Skeletal muscle tissue (tissue), 3 donors: ENCODE measurements at regions not wholly inside any gene's neighbourhood (a gene's known extent, or its start where the extent isn't known, plus 50 kb on each side); places are given as distances from the start of the nearest gene placed in this dataset.

ENCODE experiments used
- H3K27ac ChIP-seq: one replicate; pipeline ENCODE4 v1.7.0; 2013; ENCODE audit warnings: mild to moderate bottlenecking, low read depth, low read length, inconsistent platforms
- H3K27me3 ChIP-seq, 3 donors: one replicate each; pipeline ENCODE4 v1.7.0; 2013; ENCODE audit warnings: low read length in 3 of 3; ENCODE audit not compliant: control insufficient read depth in 3 of 3, insufficient read depth in 3 of 3
- H3K36me3 ChIP-seq, 3 donors: one replicate each; pipeline ENCODE4 v1.7.0; 2013; ENCODE audit warnings: low read length in 3 of 3; ENCODE audit not compliant: control insufficient read depth in 3 of 3, insufficient read depth in 3 of 3
- H3K4me1 ChIP-seq, 3 donors: one replicate each; pipeline ENCODE4 v1.7.0; 2013; ENCODE audit warnings: low read length in 3 of 3, mild to moderate bottlenecking in 3 of 3; ENCODE audit not compliant: control insufficient read depth in 3 of 3, insufficient read depth in 3 of 3
- H3K4me3 ChIP-seq, 3 donors: one replicate each; pipeline ENCODE4 v1.7.0; 2013; ENCODE audit warnings: low read length in 3 of 3
- H3K9ac ChIP-seq, 3 donors: one replicate each; pipeline ENCODE4 v1.7.0; 2013; ENCODE audit warnings: low read length in 3 of 3, mild to moderate bottlenecking in 3 of 3, moderate library complexity in 2 of 3, low read depth in 1 of 3
- H3K9me3 ChIP-seq, 3 donors: one replicate each; pipeline ENCODE4 v1.7.0; 2013; ENCODE audit warnings: low read length in 3 of 3; ENCODE audit not compliant: control insufficient read depth in 3 of 3
- donor health status: Osteomylitis.

DNA sequence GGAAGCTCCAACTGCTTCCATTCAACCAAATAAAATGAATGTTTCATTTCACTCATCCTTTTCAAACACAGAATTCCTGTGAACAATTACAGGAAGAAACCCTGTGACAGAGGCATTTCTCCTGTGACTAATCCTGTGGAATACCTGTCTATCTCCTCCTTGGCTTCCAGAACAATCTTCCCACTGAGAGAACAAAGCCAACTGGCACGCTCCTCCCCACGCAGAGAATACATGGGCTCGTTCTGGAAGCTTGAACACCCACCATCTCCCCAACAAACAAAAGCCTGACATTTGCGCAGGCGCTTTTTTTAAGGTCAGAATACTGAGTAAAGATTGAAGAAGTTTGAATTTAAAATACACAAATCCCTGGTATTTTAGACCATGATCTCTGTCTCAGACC is 104.7 kb upstream of the SLC66A3 start:
- Histone ChIP-seq H3K9ac (no peak overlapping the region), H3K27ac (no peak overlapping the region), H3K9me3 (no peaks in the 10 kb centered on the region), H3K36me3 (no peaks in the 10 kb centered on the region), H3K4me3 (no peak overlapping the region), H3K27me3 (peaks cover 0 to 5% (median 0%) of the 10 kb centered on the region in 3 donors), H3K4me1 (no peaks in the 10 kb centered on the region)

DNA sequence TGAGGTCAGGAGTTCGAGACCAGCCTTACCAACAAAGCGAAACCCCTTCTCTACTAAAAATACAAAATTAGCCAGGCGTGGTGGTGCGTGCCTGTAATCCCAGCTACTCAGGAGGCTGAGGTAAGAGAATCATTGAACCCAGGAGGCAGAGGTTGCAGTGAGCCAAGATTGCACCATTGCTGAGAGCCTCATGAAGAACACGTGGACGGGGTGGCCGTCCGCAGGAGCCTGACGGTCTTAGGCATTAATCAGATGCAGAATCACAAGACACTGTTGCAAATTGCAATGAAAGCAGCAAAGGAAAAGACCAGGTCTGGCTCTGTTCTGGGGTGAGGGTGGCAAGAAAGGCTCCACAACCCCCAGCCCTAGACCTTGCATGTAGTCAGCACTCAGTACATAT is 104.0 kb upstream of the SLC66A3 start:
- no peak overlapping the region for H3K4me3 ChIP-seq
- no peak overlapping the region for H3K27ac ChIP-seq
- no peaks in the 10 kb centered on the region for H3K36me3 ChIP-seq
- H3K4me1 ChIP-seq: no peaks in the 10 kb centered on the region
- no peak overlapping the region for H3K9ac ChIP-seq
- H3K27me3 ChIP-seq: peaks cover 0 to 5% (median 0%) of the 10 kb centered on the region in 3 donors
- no peaks in the 10 kb centered on the region for H3K9me3 ChIP-seq

DNA sequence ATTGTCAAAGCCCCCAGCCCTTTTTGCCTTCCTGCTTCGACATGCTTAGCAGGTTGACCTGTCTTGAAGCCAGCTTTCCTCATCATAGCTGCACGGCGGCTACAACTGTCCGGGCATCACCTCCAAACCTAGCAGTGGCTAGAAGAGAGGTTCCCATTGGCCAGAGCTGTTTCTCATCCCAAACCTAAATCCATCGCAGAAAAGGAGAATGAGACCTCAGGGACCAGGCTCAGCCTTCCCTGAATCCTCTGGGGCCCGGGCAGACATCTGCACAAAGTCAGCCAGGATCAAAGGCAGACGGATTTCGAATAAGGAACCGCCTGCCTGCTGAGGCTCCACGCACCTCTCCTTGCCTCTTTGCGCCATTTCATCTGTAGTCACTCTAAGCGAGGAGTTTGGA is 101.7 kb upstream of the SLC66A3 start:
- peaks cover 0 to 5% (median 0%) of the 10 kb centered on the region in 3 donors for H3K27me3 ChIP-seq
- no peak overlapping the region for H3K27ac ChIP-seq
- H3K4me1 ChIP-seq: no peaks in the 10 kb centered on the region
- no peak overlapping the region for H3K9ac ChIP-seq
- H3K36me3 ChIP-seq: no peaks in the 10 kb centered on the region
- H3K9me3 ChIP-seq: no peaks in the 10 kb centered on the region
- H3K4me3 ChIP-seq: no peak overlapping the region

DNA sequence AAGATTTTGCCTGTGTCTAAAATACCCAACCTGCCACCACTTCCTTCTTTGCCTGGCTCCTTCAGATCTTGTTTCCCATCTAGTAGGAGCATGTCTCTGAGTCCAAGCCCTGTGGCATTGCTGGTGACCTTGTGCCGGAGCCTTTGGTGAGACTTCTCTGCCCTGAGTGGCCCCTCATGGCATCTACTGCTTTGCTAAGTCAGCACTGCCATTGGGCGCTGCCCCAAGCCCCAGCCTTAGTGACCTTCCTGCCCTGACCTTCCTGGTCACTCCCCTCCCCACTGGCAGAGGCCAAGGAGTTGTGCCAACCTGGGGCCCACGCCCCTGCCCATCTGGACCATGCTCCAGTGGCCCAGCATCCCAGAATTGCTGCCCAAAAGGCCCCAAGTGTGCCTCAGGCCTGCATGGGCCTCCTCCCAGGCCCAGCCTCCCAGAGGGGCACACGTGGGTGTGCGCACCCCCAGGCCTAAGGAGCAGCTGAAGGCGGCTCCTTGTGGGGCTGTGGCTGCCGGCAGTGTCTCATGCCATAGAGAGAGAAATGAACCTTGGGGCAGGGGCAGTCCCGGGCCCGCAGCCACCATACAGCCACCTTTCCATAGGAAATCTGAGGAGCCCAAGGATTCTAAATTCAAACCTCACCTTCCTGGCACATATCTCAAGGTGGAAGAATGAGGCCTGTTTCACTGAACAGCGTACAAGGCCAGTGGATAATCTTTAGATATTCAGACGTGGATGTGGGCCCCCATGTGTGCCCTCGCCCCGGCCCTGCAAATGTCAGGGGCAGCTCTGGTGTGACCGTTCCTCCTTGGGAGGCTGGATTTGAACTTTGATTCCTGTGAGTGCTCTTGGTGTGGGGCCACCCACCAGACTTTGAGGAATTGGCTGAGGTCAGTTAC is 100.2 kb upstream of the SLC66A3 start:
- Histone ChIP-seq H3K9me3 (no peaks in the 10 kb centered on the region), H3K4me1 (no peaks in the 10 kb centered on the region), H3K9ac (no peak overlapping the region), H3K4me3 (no peak overlapping the region), H3K27me3 (peaks cover 0 to 1% (median 0%) of the 10 kb centered on the region in 3 donors), H3K27ac (no peak overlapping the region), H3K36me3 (no peaks in the 10 kb centered on the region)

DNA sequence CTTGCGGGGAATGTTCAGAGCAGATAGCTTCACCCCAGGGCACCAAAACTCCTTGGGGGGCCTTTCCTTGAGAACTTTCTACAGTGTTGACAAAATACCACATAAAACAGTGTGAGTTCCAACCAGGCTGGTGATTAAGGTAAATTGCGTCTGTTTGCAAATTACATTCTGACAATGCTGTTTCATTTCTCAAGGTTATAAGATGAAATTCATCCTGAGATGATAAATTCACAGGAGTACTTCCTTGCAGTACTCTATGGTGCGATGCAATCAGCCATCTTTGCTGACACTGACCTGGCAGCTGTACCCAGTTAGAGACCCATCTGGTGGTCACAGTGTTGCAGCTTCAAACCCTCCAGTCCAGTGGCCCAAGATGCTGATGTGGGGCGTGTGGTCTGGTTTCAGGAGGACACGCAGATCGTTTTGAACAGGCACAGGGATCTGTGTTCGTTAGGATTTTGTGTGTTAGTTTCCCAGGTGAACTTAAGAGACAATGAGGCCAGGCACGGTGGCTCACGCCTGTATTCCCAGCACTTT is 99.5 kb upstream of the SLC66A3 start:
- Histone ChIP-seq H3K36me3 (no peaks in the 10 kb centered on the region), H3K9me3 (peaks cover 0 to 4% (median 3%) of the 10 kb centered on the region in 3 donors), H3K4me1 (no peaks in the 10 kb centered on the region), H3K4me3 (no peak overlapping the region), H3K27ac (no peak overlapping the region), H3K27me3 (no peaks in the 10 kb centered on the region), H3K9ac (no peak overlapping the region)

GRCh38 chr2:11056614-11057013 is 98.7 kb upstream of the SLC66A3 start:
- no peaks in the 10 kb centered on the region for H3K4me1 ChIP-seq
- no peak overlapping the region for H3K27ac ChIP-seq
- no peak overlapping the region for H3K4me3 ChIP-seq
- no peaks in the 10 kb centered on the region for H3K36me3 ChIP-seq
- no peak overlapping the region for H3K9ac ChIP-seq
- peaks cover 0 to 4% (median 3%) of the 10 kb centered on the region in 3 donors for H3K9me3 ChIP-seq
- H3K27me3 ChIP-seq: no peaks in the 10 kb centered on the region

- H3K4me1 ChIP-seq: no peaks in the 10 kb centered on the region
- H3K27ac ChIP-seq: no peak overlapping the region
- no peak overlapping the region for H3K4me3 ChIP-seq
- no peak overlapping the region for H3K9ac ChIP-seq
- H3K9me3 ChIP-seq: peaks cover 0 to 5% (median 4%) of the 10 kb centered on the region in 3 donors
- no peaks in the 10 kb centered on the region for H3K27me3 ChIP-seq
- no peaks in the 10 kb centered on the region for H3K36me3 ChIP-seq
These were observed 98.2 kb upstream of the SLC66A3 start for GRCh38 chr2:11057031-11057430.

DNA sequence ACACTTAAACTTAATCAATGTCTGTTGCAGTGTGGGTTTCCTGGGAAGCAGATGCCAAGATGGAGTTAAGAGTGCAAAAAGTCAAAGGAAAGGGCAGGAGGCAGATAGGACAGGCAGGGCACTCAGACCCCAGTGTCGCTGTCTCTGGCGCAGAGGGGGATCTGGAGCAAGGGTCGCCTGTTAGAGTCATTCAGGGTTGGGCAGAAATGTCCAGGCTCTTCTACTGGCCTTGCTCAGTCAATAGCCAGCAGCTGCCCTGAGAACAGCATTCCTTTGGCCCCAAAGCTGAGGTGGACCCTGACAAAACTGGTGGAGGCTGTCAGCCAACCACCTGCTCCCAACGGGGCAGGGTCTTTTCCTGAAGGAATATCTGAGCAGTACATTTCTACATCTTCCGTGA is 97.1 kb upstream of the SLC66A3 start:
- Histone ChIP-seq H3K4me3 (no peak overlapping the region), H3K36me3 (no peaks in the 10 kb centered on the region), H3K27me3 (no peaks in the 10 kb centered on the region), H3K4me1 (no peaks in the 10 kb centered on the region), H3K9ac (no peak overlapping the region), H3K27ac (no peak overlapping the region), H3K9me3 (peaks cover 0 to 7% (median 4%) of the 10 kb centered on the region in 3 donors)

GRCh38 chr2:11060376-11061169 is 94.7 kb upstream of the SLC66A3 start:
- H3K9me3 ChIP-seq: peaks cover 0 to 7% (median 4%) of the 10 kb centered on the region in 3 donors
- H3K4me3 ChIP-seq: no peak overlapping the region
- no peak overlapping the region for H3K27ac ChIP-seq
- H3K9ac ChIP-seq: no peak overlapping the region
- H3K36me3 ChIP-seq: no peaks in the 10 kb centered on the region
- no peaks in the 10 kb centered on the region for H3K4me1 ChIP-seq
- H3K27me3 ChIP-seq: peaks cover 0 to under 1% (median 0%) of the 10 kb centered on the region in 3 donors
